ENCODE measurements at regions not wholly inside any gene's neighbourhood (a gene's known extent, or its start where the extent isn't known, plus 50 kb on each side); places are given as distances from the start of the nearest gene placed in this dataset.

DNA sequence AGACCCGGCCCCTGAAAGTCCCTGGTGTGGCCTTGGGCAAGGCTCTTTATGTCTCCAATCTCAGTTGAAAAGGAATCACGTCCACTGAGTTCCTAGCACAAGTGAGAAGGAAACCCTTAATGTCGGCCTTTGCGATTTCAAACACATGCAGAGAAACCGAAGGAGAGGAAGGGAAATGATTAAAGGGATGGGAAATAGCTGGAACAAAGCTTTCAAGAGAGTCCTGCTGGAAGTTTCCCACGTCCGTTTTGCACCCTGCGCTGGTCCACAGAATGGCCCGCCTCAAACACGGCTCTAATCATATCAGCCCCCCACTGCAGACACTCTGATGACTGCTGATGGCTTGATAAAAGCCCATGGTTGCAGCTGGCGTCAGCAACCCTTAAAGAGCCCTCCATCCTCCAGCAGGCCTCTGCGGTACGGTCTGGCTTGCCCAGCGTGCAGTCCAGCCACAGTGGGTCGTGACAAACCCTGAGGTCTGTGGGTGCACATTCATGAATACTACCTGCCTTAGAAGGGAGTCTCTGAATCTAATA is 765.5 kb upstream of the EEF2KMT start:
- DNase-seq: no peak

DNA sequence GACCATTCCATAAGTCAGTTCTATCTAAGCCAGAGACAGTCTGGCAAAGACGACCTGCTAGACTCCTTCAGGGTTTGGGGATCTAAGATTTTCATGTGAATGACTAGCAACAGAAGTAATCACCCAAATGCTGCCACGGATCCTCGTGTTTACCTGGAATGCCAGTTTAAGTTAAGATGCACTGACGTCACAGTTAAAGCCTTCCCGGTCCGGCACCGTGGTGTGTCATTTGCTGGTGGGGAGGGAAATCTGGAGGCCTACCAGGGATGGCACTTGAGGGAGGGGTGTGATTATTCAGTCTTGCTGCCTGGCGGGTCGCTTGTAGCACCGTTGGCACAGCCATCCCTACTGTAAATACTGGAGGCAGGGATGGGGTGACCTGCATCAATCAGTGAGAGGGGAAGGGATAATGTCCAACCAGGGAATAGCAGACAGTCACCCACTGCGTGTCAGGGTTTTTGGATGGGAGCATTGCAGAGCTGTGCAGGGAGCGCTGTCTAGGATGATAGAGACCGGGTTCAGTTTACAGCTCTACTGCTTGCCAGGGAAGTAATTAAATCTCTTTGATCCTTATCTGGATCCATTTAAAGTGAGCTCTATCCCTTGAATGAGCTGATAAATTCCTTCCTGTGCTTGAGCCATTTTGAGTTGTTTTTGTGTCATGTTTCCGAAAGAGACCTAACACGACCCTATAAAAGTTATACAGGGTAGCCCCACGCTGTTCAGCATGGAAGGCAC is 764.7 kb upstream of the EEF2KMT start:
- DNase-seq: no peak

DNA sequence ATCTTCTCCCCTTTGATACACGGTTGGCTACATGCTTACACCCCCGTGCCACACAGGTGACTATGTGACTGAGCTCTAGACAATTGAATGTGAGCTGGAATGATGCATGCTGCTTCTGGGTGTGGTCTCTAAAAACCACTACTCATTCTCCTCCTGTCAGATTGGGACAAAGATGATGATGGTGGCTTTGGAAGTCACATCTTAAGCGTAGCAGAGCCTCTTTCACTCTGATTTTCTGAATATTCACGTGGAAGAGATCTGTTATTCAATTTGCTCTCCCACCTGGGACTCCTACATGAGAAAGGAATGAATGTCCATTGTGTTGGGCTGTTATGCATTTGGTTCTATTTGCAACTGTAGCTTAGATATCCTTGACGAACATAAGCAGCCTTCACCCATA is 763.6 kb upstream of the EEF2KMT start:
- no peak for DNase-seq

DNA sequence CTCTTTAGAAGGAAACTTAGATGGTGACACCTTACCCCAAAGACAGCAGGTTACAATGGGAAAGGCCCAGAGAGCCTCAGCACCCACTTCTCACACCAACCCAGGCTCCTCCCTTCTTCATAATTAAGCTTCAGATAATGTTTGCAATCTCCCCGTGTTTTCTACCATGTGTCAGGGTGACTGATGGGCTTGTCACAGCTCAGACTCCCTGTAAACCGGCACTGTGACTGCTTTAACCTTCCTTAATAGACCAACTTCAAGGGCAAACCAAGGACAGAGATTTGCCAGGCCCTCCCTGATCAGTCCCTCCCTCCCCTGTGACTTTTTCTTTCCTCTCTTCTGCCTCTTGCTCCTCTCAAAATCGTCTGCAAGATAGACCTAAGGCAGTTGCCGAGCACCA is 760.6 kb upstream of the EEF2KMT start:
- no peak for DNase-seq

DNA sequence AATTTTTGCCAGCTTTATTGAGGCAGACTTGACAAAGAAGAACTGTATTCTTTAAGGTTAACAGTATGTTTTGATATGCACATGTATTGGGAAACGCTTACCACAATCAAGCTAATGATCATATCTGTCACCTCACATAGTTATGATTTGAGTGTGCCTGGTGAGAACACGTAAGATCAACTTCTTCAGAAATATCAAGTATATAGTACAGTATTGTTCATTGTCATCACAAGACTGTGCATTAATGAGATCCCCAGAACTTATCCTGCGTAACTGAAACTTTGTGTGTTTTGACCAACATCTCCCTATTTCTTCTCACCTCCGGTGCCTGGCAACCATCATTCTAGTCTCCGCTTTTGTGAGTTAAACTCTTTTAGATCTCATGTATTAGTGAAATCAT is 756.4 kb upstream of the EEF2KMT start:
- DNase-seq: no peak

DNA sequence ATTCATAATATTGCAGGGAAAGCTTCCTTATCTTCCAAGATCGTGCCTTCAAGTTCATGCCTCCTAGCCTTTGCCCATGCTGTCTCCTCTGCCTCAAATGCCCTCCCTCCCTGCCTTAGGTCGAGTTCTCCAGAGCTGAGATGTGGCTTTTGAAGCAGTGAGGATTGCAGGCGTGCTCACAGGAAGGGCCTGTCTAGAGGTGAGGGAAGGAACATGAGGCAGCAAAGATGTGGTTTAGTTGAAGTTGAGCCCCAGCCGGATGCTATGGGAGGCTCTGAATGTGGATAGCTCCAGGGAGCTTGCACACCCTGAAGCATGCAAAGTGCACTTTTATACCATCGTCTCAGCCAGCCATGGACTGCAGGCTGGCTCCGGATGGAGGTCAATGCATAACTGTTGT is 754.6 kb upstream of the EEF2KMT start:
- no peak for DNase-seq

DNA sequence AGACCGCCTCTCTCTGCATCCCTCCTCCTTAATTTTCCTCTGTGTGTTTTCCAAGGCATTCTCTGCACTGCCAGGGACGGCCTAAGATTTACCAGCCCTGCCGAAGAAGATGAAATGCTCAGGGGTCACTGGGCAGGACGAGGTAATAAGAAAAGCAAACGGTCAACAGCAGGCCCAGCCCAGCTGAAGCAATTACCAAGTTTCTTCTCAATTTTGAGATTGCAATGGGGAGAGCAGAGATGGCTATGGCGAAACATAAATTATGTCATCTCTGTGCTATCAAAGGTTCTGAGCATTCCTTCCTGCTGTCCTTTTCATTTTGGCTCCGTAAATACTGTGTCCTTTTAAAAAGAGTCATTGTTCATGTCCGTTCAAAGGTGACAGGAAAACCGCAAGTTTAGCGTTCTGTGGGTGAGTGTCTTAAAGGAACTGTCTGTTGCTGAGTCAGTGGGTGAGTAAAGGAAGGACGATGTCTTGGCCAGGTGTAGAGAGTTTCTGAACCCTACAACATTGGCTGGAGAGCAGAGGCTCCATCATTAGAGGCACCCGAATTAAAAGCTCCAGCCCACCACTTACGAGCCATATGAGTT is 753.9 kb upstream of the EEF2KMT start:
- no peak for DNase-seq

DNA sequence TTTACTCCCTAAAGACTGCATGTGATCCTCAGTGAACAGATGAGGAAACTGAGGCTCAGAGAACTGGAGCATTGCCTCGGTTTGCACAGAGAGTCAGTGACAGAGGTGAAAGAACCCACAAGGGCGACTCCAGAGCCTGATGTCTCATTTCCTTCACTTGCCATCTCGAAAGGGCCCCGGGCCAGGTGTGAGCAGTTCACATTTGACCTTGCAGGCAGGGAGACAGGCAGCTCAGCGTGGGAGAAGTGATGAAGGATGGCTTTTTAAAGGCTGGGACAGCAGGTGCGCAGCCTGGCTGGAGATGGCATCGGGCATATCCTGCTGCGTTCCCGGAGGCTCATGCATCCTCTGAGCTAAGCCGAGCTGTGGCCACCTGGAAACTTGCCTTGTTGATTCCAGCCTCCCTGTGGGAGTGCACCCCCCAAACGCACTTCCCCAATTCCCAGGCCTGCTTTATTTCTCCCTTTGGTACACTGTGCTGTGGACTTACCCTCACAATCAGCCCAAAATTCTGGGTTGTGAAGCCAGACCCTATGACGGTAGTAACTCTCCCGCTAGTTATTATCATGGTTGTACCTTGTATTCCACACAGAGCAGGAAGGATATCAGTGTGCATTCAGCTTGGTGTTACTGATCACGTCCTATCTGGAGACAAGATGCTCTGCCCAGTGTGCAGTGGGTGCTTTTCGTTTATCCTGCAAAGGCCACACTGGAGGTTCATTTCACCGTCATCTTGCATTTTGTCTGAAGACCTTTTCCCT is 753.2 kb upstream of the EEF2KMT start:
- no peak for DNase-seq

DNA sequence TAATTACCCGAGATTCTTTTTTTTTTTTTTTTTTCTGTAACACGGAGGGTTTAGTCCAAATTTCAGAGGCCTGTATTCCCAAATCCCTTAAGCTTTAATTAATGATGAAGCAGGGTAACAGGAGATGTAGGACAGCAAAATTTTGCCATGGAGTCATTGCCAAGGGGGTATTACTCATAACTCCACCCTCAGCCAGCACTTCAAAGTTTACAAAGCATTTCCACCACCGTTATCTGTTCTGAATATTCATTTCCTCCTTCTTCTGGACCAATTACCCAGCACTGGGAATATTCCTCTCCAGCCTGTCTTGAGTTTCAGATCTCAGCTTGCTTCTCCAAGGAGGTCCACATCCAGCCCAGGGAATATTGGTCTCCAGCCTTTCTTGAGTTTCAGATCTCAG is 747.5 kb upstream of the EEF2KMT start:
- DNase-seq: no peak

DNA sequence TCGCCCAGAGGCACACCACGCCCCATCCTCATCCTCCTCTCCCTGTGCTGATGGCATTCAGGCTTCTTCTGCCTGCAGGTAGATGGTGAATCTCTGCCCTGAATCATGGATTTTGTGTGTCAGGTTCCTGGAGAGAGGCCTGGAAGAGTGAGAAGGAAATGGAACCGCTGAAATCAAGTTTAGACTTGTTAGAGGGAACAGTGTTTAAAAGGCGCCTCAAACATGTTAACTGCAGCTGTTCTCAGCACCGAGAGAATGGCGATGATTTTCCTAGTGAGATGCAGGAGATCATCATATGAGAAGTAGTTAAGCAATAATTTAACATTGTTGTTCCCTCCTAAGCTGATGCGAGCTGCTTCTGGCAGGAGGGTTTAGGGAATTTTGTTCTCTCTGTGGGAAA is 744.4 kb upstream of the EEF2KMT start:
- DNase-seq: no peak

DNA sequence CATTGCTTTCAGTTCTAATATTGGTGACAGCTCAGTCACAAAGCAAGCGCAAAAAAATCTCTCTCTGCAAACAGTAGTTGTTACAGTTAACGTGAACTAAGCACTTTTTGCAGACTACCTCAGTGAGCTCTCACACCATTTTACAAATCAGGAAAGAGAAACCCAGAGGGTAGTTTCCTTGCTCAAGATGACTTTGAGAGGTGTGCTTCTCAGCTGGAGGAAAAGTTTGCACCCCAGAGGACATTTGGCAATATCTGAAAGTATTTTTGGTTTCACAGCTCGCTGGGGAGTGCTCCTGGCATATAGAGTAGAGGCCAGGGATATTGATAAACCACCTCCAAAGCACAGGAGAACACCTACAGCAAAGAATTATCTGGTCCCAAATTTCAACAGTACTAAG is 741.1 kb upstream of the EEF2KMT start:
- no peak for DNase-seq

DNA sequence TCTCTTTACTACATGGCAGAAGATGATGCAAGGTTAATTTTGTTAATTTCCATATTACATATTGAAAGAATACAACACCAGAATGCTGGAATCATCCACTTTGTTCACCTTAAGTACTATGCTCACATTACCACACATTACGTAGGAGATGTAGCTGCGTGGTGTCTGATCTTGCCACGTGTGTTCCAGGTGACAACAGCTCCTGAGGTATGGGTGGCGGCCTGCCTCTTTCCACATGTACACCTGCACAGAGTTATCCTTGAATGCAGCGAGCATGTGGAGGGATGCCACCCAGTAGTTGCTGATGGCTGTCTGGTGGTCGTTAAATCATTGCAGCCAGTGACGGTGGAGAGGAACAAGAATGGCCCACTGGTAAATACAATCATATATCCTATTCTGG is 740.5 kb upstream of the EEF2KMT start:
- DNase-seq: no peak

DNA sequence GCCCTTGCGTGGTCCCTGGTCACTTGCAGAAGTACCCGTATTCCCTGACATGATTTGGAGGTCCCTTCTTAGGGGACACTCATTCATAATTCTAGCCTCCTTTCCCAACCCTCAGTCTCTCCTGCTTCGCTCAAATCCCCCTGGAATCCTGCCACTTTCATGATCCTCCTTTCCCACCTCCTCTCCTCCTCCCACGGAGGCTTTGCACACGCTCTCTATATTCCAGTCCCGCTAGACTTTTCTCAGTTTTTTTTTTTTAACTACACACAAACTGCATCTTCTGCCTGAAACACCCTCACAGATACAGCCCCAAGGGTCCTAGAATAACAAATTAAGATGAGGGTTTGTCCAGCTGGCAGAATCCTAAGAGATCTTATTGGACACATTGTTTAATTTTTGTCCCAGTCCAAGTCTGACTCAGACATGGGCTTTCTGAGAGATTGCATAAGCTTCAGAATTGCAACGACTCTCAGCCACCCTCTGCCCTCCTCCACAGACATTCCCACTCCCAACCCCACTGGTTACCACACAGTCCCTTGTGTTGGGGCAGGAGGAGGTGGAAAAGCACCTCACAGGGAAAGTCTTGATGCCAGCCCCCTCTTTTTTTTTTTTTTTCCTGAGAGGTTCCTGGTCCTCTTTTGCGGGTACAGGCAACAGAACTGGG is 739.5 kb upstream of the EEF2KMT start:
- no peak for DNase-seq

DNA sequence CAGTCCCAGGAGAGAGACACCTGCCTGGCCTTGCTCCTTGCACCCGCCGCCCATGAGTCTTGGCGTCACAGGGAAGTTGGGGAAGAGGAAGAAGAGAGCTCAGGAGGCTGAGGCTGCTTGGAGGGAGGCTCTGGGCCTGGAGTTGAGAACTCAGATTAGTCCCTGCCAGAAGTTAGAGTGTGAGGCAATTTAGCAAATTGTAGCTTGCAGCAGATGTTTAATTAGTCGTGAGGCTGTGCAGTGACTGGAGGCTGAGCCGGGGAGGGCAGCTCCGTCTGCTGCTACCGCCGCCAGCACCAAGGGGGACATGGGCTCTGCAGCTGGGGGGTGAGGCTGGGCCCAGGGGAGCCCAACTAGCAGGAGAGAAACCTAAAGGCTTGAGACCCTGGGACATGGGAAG is 738.3 kb upstream of the EEF2KMT start:
- no peak for DNase-seq

DNA sequence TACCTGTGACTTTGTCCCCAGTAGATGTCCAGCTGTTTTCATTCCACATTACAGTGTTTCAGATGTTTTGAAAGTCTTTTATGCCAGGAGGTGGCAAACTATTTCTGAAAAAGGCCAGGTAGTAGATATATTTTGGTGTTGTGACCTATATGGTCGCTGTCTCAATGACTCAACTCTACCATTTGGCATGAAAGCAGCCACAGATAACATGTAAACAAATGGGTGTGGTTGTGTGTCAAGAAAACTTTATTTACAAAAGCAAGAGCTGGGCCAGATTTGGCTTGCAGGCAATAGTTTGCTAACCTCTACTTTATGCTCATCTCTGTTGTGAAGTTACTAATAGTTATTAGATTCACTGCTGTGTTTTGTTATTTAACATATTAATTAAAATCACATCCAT is 728.7 kb upstream of the EEF2KMT start:
- no peak for DNase-seq

DNA sequence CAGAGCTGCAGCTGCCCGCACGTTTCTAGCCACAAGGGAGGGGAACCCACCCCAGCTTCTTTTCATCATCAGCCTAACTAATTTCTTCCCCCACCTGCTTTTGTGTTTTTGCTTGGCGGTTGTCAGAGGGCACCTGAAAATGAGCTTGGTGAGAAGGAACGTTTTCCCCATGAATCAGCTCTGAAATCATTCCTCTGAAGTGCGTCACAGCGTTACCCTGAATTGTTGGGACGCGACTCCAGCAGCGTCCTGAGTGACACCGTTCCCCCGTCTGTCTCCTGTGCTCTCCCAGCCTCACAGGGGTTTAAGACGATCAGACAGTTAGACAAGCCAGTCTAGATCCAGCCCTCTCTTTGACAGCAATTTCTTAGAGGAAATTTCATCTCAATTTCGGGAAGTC is 722.9 kb upstream of the EEF2KMT start:
- no peak for DNase-seq

DNA sequence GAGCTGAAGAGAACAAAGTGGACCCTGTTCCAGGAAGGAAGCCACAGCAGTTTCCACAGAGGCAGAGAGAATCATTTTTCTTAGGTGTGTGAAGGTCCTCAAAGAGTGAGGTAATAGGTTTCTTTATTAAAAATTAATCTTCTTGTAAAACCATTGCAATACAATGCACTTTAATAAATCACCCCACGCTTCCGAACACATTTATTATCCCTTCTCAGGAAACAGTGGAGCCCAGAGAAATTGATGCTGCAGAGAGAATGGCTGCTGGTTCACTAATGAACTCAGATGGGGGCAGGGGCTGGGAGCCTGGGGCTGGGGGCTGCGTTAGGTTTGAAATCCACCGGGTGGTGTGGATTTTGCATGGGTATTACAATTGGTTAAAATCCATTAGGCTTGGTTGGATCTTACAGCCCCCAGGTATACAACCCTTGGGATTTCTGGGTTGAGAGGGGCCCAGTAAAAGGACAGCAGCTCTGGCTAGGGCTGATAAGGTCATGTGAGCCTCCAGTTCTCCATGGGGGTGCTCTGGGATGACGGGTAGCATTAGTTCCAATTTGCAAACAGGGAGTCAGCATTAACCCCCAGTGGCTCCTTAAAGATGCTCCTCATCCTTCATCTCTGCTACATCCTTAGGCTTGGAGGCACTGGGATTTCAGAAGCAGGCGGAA is 718.1 kb upstream of the EEF2KMT start:
- DNase-seq: no peak

DNA sequence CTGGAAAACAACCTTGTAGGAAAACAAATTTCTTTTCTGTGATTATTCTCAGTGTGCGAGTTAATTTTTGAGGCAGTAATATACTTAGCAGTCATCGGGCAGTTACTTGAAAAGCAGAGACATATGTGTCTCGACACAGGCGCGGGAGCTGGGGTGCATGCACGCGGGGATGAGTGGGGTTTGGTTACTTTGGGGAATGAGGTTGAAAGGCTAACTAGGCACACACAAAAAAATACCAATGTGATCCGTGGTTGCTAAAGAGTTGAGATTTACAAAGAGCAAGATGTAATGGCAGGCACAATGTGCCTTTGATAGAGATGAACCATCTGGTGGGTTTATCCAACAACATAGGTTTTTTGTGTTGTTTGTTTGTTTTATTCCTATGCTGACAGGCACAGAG is 703.8 kb upstream of the EEF2KMT start:
- DNase-seq: no peak

DNA sequence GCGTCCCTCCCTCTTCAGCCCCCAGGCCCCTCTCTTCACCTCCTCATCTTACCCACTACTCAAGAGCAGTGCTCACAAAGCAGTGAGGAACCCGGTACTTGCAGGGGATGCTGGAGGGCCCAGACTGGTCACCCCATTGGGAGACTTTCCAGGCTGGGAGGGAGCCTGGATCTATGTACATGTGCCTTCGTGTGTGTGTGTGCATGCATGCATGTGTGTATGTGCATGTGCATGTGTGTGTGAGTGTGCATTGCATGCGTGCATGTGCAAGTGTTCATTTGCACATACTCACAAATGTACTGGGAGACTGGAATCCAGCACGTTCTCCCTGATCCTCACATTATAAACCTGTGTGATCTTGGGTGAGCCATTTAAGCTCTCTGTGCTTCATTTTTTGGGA is 696.0 kb upstream of the EEF2KMT start:
- no peak for DNase-seq

DNA sequence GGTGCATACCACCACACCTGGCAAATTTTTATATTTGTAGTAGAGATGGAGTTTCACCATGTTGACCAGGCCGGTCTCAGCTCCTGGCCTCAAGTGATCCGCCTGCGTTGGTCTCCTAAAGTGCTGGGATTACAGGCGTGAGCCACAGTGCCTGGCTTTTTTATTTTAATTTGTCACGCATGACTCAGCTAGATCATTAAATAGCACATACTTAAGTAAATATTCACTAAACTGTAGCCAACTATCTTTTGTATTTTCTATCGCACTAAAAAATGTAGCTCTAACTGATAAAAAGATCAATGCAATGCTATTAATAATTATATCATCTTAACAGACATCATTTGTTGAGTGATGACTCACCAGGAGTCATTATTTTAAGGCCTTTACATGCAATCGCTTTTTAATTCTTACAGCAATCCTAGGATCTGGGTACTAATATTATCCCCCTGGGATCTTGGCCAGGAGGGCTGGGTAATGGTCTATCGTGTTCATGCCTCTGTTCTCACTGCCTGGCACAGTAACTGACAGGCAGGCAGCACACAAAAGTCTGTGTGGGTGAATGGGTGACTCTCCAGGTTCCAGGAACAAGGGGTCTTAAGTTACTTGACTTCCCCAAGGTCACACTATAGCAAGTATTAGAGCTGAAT is 693.5 kb upstream of the EEF2KMT start:
- no peak for DNase-seq

DNA sequence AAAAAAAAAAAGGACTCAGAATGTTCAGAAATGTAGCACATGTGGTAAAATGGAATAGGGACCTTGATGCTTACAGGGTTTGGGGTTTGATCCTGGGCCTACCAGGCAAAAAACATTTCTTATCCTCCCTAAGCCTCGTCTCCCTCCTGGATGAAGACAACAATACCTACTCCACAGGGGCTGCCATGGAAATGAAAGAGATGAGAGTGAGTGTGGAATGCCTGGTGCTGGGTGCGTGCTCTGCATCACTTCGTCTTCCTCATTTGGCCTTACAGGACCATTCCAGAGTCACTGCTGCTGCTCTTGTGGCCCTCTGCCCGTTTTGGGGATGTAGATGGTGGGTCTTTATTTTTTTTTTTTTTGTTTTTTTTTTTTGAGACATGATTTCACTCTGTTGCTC is 692.9 kb upstream of the EEF2KMT start:
- DNase-seq: no peak

DNA sequence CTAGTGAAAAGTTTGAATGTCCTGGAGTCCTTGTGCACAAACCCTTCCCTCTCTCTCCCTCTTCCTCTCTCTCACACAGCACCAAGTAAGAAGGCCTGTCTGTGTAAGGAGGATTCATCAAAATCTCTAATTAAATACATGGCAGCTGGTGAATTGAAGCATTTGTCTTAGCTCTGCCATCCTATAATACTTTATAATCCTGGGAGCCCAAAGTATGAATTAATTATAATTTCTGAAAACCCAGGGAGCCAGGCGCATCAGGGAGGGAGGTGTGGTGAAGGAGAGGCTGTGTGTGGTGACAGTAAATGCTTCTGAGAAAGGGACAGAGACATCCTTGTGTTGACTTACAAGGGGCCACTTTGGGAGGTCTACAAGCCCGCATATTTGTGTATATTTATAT is 691.4 kb upstream of the EEF2KMT start:
- no peak for DNase-seq

DNA sequence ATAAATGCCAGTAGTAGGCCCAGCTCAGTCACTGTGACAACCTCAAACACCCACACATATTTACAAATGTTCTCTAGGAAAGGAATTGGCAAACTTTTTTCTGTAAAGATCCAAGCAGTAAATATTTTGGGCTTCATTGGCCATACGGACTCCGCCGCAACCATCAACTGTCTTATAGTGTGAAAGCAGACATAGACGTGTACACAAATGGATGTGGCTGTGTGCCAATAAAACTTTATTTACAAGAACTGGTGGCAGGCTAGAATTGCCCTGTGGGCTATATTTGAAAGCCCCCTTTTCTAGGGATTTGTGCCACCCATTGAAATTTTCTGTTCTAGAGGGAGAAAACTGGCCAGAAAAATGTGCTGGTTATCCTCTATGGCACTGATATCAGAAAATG is 683.8 kb upstream of the EEF2KMT start:
- DNase-seq: no peak

Measured in DMS53 (cell line).